Stimulated activated CD8-positive, alpha-beta memory T cell treated with anti-CD3 and anti-CD28 coated beads, Interleukin-7, amount 100 ng/mL, for 48 hours (primary cell): ENCODE measurements at regions not wholly inside any gene's neighbourhood (a gene's known extent, or its start where the extent isn't known, plus 50 kb on each side); places are given as distances from the start of the nearest gene placed in this dataset.

Experiments
- DNase-seq, 2 donors: peaks; one replicate each; pipeline ENCODE4 v3.0.0-alpha.2; 2020; ENCODE audit warnings: low read depth in 1 of 2; ENCODE audit errors: extremely low read depth in 1 of 2

- no peak for DNase-seq
Measured at GRCh38 chr2:81583311-81584108, 1279.0 kb upstream of the LRRTM1 start.

- DNase-seq, result no peak
Measured at GRCh38 chr2:81576713-81577112, 1272.2 kb upstream of the LRRTM1 start.

- no peak for DNase-seq
Measured at GRCh38 chr2:81551040-81551634, 1246.6 kb upstream of the LRRTM1 start.

- no peak for DNase-seq
Measured at GRCh38 chr2:81550277-81550676, 1245.7 kb upstream of the LRRTM1 start.

- DNase-seq, result no peak
Measured at GRCh38 chr2:81549646-81550045, 1245.1 kb upstream of the LRRTM1 start.

- no peak for DNase-seq
Measured at GRCh38 chr2:81545626-81546025, 1241.1 kb upstream of the LRRTM1 start.

GRCh38 chr2:81542119-81542518 lies 1237.6 kb upstream of the LRRTM1 start:
- no peak for DNase-seq

GRCh38 chr2:81529944-81530343 lies 1225.4 kb upstream of the LRRTM1 start:
- no peak for DNase-seq

GRCh38 chr2:81528852-81529480 lies 1224.4 kb upstream of the LRRTM1 start:
- DNase-seq, result no peak

- no peak for DNase-seq
Measured at GRCh38 chr2:81523344-81523743, 1218.8 kb upstream of the LRRTM1 start.

- no peak for DNase-seq
Measured at GRCh38 chr2:81513328-81513727, 1208.8 kb upstream of the LRRTM1 start.

GRCh38 chr2:81505586-81505985 lies 1201.0 kb upstream of the LRRTM1 start:
- no peak for DNase-seq

GRCh38 chr2:81495556-81495955 lies 1191.0 kb upstream of the LRRTM1 start:
- DNase-seq, result no peak

- no peak for DNase-seq
Measured at GRCh38 chr2:81483254-81483653, 1178.7 kb upstream of the LRRTM1 start.

GRCh38 chr2:81481994-81482368 lies 1177.4 kb upstream of the LRRTM1 start:
- DNase-seq, result no peak

GRCh38 chr2:81481242-81481993 lies 1176.9 kb upstream of the LRRTM1 start:
- DNase-seq, result no peak

- DNase-seq, result no peak
Measured at GRCh38 chr2:81467096-81467495, 1162.5 kb upstream of the LRRTM1 start.

GRCh38 chr2:81462420-81462819 lies 1157.9 kb upstream of the LRRTM1 start:
- DNase-seq, result no peak

- DNase-seq, result no peak
Measured at GRCh38 chr2:81445176-81445575, 1140.6 kb upstream of the LRRTM1 start.

GRCh38 chr2:81437456-81438000 lies 1133.0 kb upstream of the LRRTM1 start:
- no peak for DNase-seq

- DNase-seq, result no peak
Measured at GRCh38 chr2:81436256-81436655, 1131.7 kb upstream of the LRRTM1 start.
